ENCODE measurements at regions not wholly inside any gene's neighbourhood (a gene's known extent, or its start where the extent isn't known, plus 50 kb on each side); places are given as distances from the start of the nearest gene placed in this dataset.

DNA sequence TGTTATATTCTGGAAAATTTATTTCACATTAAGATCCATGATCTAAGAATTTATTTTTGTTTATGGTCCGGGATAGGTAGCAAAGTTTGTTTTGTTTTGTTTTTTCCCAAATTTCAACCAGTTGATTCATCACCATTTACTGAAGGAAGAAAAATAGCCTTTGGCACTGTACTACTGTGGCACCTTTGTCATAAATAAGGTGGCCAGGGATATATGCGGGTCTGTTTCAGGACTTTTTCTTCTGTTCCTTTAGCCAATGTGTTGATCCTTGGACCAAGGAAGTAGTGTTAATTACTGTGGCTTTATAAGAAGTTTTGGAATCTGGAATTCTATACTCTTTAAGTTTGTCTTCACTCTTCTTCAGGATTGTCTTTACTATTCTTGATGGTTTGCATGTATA, 171.7 kb downstream of the FAXC start:
- 72 to 90% (median 79%) methylated on average over 2 of the region's 2 CpGs for WGBS, 4 donors
- intact Hi-C loops (cut with DNase I) = no loop called here
- TF ChIP-seq POLR2A (IDR thresholded peaks at IDR 0.05) = no peak
- no peak for TF ChIP-seq CTCF (IDR thresholded peaks at IDR 0.05)
- Histone ChIP-seq H3K27me3 (no peaks in the 10 kb centered on the region), H3K4me3 (no peak overlapping the region), H3K9me3 (replicated peaks in 1 of 3) (no peaks in the 10 kb centered on the region), H3K27ac (no peak overlapping the region), H3K36me3 (replicated peaks in 1 of 2) (no peaks in the 10 kb centered on the region), H3K4me1 (replicated peaks in 1 of 2) (no peaks in the 10 kb centered on the region)
- DNase-seq = no peak

GRCh38 chr6:99165838-99166237, 183.6 kb downstream of the FAXC start:
- H3K4me3 ChIP-seq = no peak overlapping the region
- no peaks in the 10 kb centered on the region for H3K36me3 ChIP-seq (replicated peaks in 1 of 2)
- H3K9me3 ChIP-seq (replicated peaks in 1 of 3) = no peaks in the 10 kb centered on the region
- H3K4me1 ChIP-seq (replicated peaks in 1 of 2) = no peaks in the 10 kb centered on the region
- TF ChIP-seq POLR2A (IDR thresholded peaks at IDR 0.05) = no peak
- TF ChIP-seq CTCF (IDR thresholded peaks at IDR 0.05) = no peak
- H3K27ac ChIP-seq = no peak overlapping the region
- intact Hi-C loops (cut with DNase I) = no loop called here
- no peak for DNase-seq
- H3K27me3 ChIP-seq = no peaks in the 10 kb centered on the region

DNA sequence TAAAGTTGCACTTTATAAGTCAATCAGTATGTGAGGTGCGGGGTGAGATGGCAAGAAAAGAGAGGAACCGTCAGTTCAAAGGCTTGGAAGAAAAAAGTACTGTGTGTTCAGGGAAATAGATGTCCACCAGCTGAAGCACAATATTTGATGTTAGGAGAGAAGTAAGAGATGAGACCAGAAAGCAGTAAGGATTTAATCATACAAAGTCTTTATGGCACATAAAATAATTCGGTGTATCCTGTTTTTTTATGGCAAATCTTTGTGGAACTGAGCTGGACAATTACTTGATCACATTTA, 197.2 kb downstream of the FAXC start:
- WGBS, 4 donors = 16 to 23% (median 20%) methylated on average over 3 of the region's 3 CpGs
- no peaks in the 10 kb centered on the region for H3K36me3 ChIP-seq (replicated peaks in 1 of 2)
- intact Hi-C loops (cut with DNase I) = no loop called here
- no peaks in the 10 kb centered on the region for H3K27me3 ChIP-seq
- TF ChIP-seq CTCF (IDR thresholded peaks at IDR 0.05) (no peak), POLR2A (IDR thresholded peaks at IDR 0.05) (no peak)
- no peaks in the 10 kb centered on the region for H3K9me3 ChIP-seq (replicated peaks in 1 of 3)
- no peak for DNase-seq
- no peak overlapping the region for H3K4me3 ChIP-seq
- H3K27ac ChIP-seq = no peak overlapping the region
- H3K4me1 ChIP-seq (replicated peaks in 1 of 2) = no peaks in the 10 kb centered on the region

GRCh38 chr6:99151634-99152346, 197.7 kb downstream of the FAXC start:
- no peaks in the 10 kb centered on the region for H3K27me3 ChIP-seq
- 44 to 49% (median 44%) methylated on average over 11 of the region's 11 CpGs for WGBS, 4 donors
- intact Hi-C loops (cut with DNase I) = no loop called here
- H3K27ac ChIP-seq = no peak overlapping the region
- TF ChIP-seq CTCF (IDR thresholded peaks at IDR 0.05) (peak in 4 of 6 experiments; percentile 15 to 42 (median 30)), POLR2A (IDR thresholded peaks at IDR 0.05) (no peak)
- H3K4me1 ChIP-seq (replicated peaks in 1 of 2) = no peaks in the 10 kb centered on the region
- no peaks in the 10 kb centered on the region for H3K9me3 ChIP-seq (replicated peaks in 1 of 3)
- H3K4me3 ChIP-seq = no peak overlapping the region
- peak in 6 of 7 donors; percentile 14 to 51 (median 34) for DNase-seq
- H3K36me3 ChIP-seq (replicated peaks in 1 of 2) = no peaks in the 10 kb centered on the region

Data from adrenal gland (tissue), 9 donors.